Adrenal gland (tissue), 9 donors: ENCODE measurements at regions not wholly inside any gene's neighbourhood (a gene's known extent, or its start where the extent isn't known, plus 50 kb on each side); places are given as distances from the start of the nearest gene placed in this dataset.

Experiments
- DNase-seq, 7 donors: peaks; one replicate each; pipeline ENCODE4 v3.0.0-alpha.2; 2019 to 2020
- H3K27ac ChIP-seq, 5 donors: fragments of 200-600 bp; sonication (generic) in 4 of 5; 1 replicate in 3 of 5; 2 replicates in 2 of 5; pipeline versions ENCODE4 v1.5.1 to v1.8.0; 2016 to 2020; ENCODE audit warnings: mild to moderate bottlenecking in 1 of 5
- H3K27me3 ChIP-seq: fragments of 200-600 bp; 2 replicates; pipeline ENCODE4 v1.8.0; 2021
- H3K36me3 ChIP-seq, 2 donors: fragments of 200-600 bp; replicated peaks in 1 of 2; 1 replicate in 1 of 2; 2 replicates in 1 of 2; pipeline versions ENCODE4 v1.5.1 to v1.8.0; 2018 to 2022
- H3K4me1 ChIP-seq, 2 donors: fragments of 200-600 bp; replicated peaks in 1 of 2; 1 replicate in 1 of 2; 2 replicates in 1 of 2; pipeline versions ENCODE4 v1.5.1 to v1.8.0; 2018 to 2021
- H3K4me3 ChIP-seq, 4 donors: fragments of 200-600 bp; sonication (generic) in 3 of 4; one replicate each; pipeline ENCODE4 v1.5.1; 2016 to 2018
- H3K9me3 ChIP-seq, 3 donors: fragments of 200-600 bp; sonication (generic) in 1 of 3; replicated peaks in 1 of 3; 1 replicate in 2 of 3; 2 replicates in 1 of 3; pipeline versions ENCODE4 v1.5.1 to v1.8.0; 2016 to 2021
- POLR2A ChIP-seq, 2 donors: fragments of 450-650 bp; IDR thresholded peaks; one replicate each; pipeline ENCODE4 v1.6.1; 2017; ENCODE audit warnings: antibody characterized with exemption in 2 of 2, mild to moderate bottlenecking in 2 of 2, moderate library complexity in 1 of 2
- WGBS, 4 donors: extraction: QIAGEN DNeasy Blood & Tissue Kit in 2 of 4; methylation state at CpG; one replicate each; pipeline versions ENCODE4 v1.1.5 to v1.1.7; 2013 to 2017; 5-methylcytosine and 5-hydroxymethylcytosine counted together
- intact Hi-C, 2 donors: fragments of 100-400 bp; cut with DNase I; formaldehyde crosslinking; loops; one replicate each; pipeline versions ENCODE4 v1.14.1 to v1.15.0; 2022 to 2023
- TF ChIP-seq, protein P1 (sequence below), 6 experiments: fragments of 450-650 bp in 4 of 6; fragments of 200-600 bp in 2 of 6; sonication (generic) in 1 of 6; IDR thresholded peaks; 1 replicate in 5 of 6; 2 replicates in 1 of 6; pipeline versions ENCODE4 v1.5.1 to v1.8.0; 2016 to 2021; ENCODE audit warnings: antibody characterized with exemption in 6 of 6, mild to moderate bottlenecking in 2 of 6, moderate library complexity in 1 of 6
- donor health status: healthy with polysubstance abuse.
- donor health status: Bipolar disorder and iron deficiency.
- donor health status: DM: yes; HTN: yes; CAD: no.
- donor health status: DM: no; HTN: no; CAD: no.
- donor health status: DM: no; HTN: no; CAD: no.

DNA sequence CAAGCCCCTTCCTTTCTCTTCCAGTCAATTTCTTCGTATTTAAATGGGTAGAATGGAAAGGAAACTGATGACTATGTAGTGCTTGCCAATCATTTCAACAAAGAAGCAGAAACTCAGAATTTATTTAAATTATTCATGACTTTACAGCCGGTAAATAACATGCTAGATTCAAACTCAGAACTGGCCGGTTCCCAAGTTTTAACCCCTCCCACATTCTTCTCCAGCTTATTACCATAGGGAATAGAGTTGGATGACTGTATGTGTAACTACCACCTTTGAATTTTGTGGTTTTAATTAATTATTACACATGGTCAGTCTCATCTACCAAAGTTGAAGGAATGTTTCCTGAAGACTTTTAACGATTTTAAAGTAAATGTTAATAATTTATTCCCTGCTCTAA, 819.3 kb upstream of the LRATD1 start:
- TF ChIP-seq POLR2A (IDR thresholded peaks at IDR 0.05) = no peak
- TF ChIP-seq, protein P1, sequence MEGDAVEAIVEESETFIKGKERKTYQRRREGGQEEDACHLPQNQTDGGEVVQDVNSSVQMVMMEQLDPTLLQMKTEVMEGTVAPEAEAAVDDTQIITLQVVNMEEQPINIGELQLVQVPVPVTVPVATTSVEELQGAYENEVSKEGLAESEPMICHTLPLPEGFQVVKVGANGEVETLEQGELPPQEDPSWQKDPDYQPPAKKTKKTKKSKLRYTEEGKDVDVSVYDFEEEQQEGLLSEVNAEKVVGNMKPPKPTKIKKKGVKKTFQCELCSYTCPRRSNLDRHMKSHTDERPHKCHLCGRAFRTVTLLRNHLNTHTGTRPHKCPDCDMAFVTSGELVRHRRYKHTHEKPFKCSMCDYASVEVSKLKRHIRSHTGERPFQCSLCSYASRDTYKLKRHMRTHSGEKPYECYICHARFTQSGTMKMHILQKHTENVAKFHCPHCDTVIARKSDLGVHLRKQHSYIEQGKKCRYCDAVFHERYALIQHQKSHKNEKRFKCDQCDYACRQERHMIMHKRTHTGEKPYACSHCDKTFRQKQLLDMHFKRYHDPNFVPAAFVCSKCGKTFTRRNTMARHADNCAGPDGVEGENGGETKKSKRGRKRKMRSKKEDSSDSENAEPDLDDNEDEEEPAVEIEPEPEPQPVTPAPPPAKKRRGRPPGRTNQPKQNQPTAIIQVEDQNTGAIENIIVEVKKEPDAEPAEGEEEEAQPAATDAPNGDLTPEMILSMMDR (IDR thresholded peaks at IDR 0.05) = no peak
- no peak for DNase-seq
- intact Hi-C loops = no loop called here
- no peak overlapping the region for H3K27ac ChIP-seq
- H3K9me3 ChIP-seq = no peaks in the 10 kb centered on the region
- no peaks in the 10 kb centered on the region for H3K27me3 ChIP-seq
- no peaks in the 10 kb centered on the region for H3K36me3 ChIP-seq
- H3K4me1 ChIP-seq = no peaks in the 10 kb centered on the region
- no peak overlapping the region for H3K4me3 ChIP-seq
- 68 to 75% (median 70%) methylated on average over 4 of the region's 4 CpGs for WGBS, 4 donors

DNA sequence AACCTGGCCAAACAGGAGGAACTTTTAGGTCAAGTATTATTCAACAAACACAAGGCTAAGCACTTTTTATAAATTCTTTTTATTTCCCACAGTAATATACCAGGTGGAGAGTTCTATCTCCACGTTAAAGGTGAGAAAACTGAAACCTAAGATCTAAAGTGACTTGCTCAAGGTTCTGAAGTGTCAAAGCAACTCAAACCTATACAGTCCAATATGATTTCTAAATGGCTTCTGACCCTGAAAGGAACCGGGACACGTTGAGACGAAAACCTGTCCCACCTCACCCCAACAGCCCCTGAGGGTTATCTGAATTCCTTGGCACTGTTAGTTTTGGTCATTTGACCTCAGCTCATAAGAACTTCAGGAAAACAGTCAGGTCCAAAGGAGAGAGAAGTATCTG, 814.5 kb upstream of the LRATD1 start:
- DNase-seq = no peak
- no peaks in the 10 kb centered on the region for H3K9me3 ChIP-seq
- H3K36me3 ChIP-seq = no peaks in the 10 kb centered on the region
- intact Hi-C loops = no loop called here
- TF ChIP-seq POLR2A (IDR thresholded peaks at IDR 0.05) = no peak
- TF ChIP-seq, protein P1 (IDR thresholded peaks at IDR 0.05) = no peak
- H3K4me1 ChIP-seq = no peaks in the 10 kb centered on the region
- no peak overlapping the region for H3K4me3 ChIP-seq
- no peak overlapping the region for H3K27ac ChIP-seq
- 70 to 78% (median 75%) methylated on average over 4 of the region's 4 CpGs for WGBS, 4 donors
- no peaks in the 10 kb centered on the region for H3K27me3 ChIP-seq

DNA sequence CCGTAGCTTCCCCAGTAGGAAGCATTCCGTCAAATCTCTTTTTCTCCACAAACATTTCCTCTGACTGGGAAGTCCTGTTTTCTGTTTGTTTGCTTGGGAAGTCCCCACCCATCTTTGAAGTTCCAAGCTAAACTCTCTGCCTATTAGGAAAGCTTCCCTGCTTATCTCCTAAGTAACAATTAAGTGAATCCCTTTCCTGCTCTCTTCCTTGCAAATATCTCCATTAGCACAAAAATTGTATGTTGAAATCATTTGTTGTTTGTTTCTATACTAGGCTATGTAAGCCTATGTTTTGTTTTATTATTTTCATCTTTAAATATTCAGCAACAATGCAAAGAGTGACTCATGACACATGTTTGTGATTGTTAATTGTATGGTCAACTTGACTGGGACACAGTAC, 812.6 kb upstream of the LRATD1 start:
- TF ChIP-seq POLR2A (IDR thresholded peaks at IDR 0.05) = no peak
- TF ChIP-seq, protein P1 (IDR thresholded peaks at IDR 0.05) = no peak
- H3K27me3 ChIP-seq = no peaks in the 10 kb centered on the region
- intact Hi-C loops = no loop called here
- 56 to 85% (median 75%) methylated on average over 2 of the region's 2 CpGs for WGBS, 4 donors
- H3K27ac ChIP-seq = no peak overlapping the region
- H3K4me3 ChIP-seq = no peak overlapping the region
- H3K36me3 ChIP-seq = no peaks in the 10 kb centered on the region
- H3K4me1 ChIP-seq = no peaks in the 10 kb centered on the region
- H3K9me3 ChIP-seq = no peaks in the 10 kb centered on the region
- no peak for DNase-seq

DNA sequence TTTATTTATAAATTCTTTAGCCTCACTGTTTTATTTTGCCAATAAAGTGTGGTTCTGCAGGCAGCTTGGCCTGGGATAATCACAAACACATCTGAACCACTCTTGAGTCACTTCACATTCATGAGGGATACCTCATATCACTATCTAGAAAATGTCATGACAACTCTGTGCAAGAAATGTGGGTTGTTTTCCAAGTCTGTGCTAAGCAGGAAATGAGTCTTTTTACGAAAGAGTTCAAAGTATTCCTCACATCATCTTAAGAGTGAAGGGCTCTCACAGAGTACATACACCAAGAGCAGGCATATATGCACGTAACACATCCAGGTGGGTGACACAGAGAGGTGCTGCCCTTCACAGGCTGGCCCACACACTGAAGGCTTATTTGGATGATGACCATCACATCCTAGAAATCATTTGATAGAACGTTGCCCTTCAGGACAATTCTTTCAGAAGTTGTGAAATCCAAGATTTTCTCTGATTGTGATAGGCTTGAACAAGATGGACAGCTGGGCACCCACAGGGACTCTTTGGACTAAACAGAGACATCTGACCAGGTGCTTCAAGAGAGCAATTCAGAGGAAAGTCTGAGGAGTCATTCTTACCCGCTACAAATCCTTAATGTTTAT, 811.1 kb upstream of the LRATD1 start:
- Histone ChIP-seq H3K27me3 (no peaks in the 10 kb centered on the region), H3K4me3 (no peak overlapping the region), H3K4me1 (no peaks in the 10 kb centered on the region), H3K9me3 (no peaks in the 10 kb centered on the region), H3K36me3 (no peaks in the 10 kb centered on the region), H3K27ac (no peak overlapping the region)
- intact Hi-C loops = no loop called here
- WGBS, 4 donors = 72 to 77% (median 74%) methylated on average over 4 of the region's 4 CpGs
- DNase-seq = no peak
- TF ChIP-seq POLR2A (IDR thresholded peaks at IDR 0.05) = no peak
- TF ChIP-seq, protein P1 (IDR thresholded peaks at IDR 0.05) = no peak
